Mesenchymal stem cell (in vitro differentiated cells and primary cell): ENCODE measurements at regions not wholly inside any gene's neighbourhood (a gene's known extent, or its start where the extent isn't known, plus 50 kb on each side); places are given as distances from the start of the nearest gene placed in this dataset.

Source experiments
- DNase-seq: peaks from one replicate; pipeline ENCODE4 v3.0.0-alpha.2; 2013
- H2AFZ ChIP-seq: one replicate; pipeline ENCODE4 v1.6.1; 2013; ENCODE audit warnings: low read depth, mild to moderate bottlenecking, control low read depth, inconsistent platforms, low read length, moderate library complexity
- H2AK5ac ChIP-seq: 2 replicates; pipeline ENCODE4 v1.6.1; 2013; ENCODE audit warnings: low read length, moderate library complexity, mild to moderate bottlenecking, inconsistent platforms; ENCODE audit not compliant: severe bottlenecking
- H2BK120ac ChIP-seq: one replicate; pipeline ENCODE4 v1.6.1; 2013; ENCODE audit warnings: low read depth, mild to moderate bottlenecking, inconsistent platforms, low read length, moderate library complexity
- H2BK12ac ChIP-seq, 2 experiments: one replicate each; pipeline ENCODE4 v1.6.1; 2013; ENCODE audit warnings: inconsistent platforms in 2 of 2, low read length in 2 of 2, mild to moderate bottlenecking in 2 of 2, moderate library complexity in 2 of 2, control low read depth in 1 of 2
- H2BK15ac ChIP-seq: one replicate; pipeline ENCODE4 v1.6.1; 2013; ENCODE audit warnings: mild to moderate bottlenecking, low read depth, inconsistent platforms; ENCODE audit not compliant: poor library complexity, severe bottlenecking
- H2BK5ac ChIP-seq: 2 replicates; pipeline ENCODE4 v1.6.1; 2013; ENCODE audit warnings: low read depth, mild to moderate bottlenecking, low read length, control low read depth, inconsistent platforms; ENCODE audit not compliant: poor library complexity, severe bottlenecking
- H3K14ac ChIP-seq, 2 experiments: one replicate each; pipeline ENCODE4 v1.6.1; 2013; ENCODE audit warnings: inconsistent platforms in 2 of 2, low read length in 2 of 2, control low read depth in 1 of 2, mild to moderate bottlenecking in 1 of 2, moderate library complexity in 1 of 2
- H3K18ac ChIP-seq, 2 experiments: one replicate each; pipeline ENCODE4 v1.6.1; 2013; ENCODE audit warnings: inconsistent platforms in 2 of 2, low read length in 2 of 2, control low read depth in 1 of 2, low read depth in 1 of 2, mild to moderate bottlenecking in 1 of 2
- H3K23ac ChIP-seq, 2 experiments: one replicate each; pipeline ENCODE4 v1.6.1; 2013; ENCODE audit warnings: inconsistent platforms in 2 of 2, low read length in 2 of 2, mild to moderate bottlenecking in 2 of 2, moderate library complexity in 2 of 2, control low read depth in 1 of 2
- H3K27ac ChIP-seq: 2 replicates; pipeline ENCODE4 v1.5.1; 2013; ENCODE audit warnings: mild to moderate bottlenecking, moderate library complexity, low read length, control low read depth, inconsistent platforms; ENCODE audit not compliant: poor library complexity, severe bottlenecking
- H3K27me3 ChIP-seq, 2 experiments: 2 replicates each; pipeline versions ENCODE4 v1.6.1 to v1.7.0; 2013; ENCODE audit warnings: low read length in 2 of 2, mild to moderate bottlenecking in 2 of 2, moderate library complexity in 2 of 2, control low read depth in 1 of 2, inconsistent platforms in 1 of 2; ENCODE audit not compliant: control insufficient read depth in 1 of 2, insufficient read depth in 1 of 2
- H3K36me3 ChIP-seq, 2 experiments: 2 replicates each; pipeline versions ENCODE4 v1.6.1 to v1.7.0; 2013; ENCODE audit warnings: low read length in 2 of 2, control low read depth in 1 of 2, inconsistent platforms in 1 of 2, low read depth in 1 of 2, mild to moderate bottlenecking in 1 of 2; ENCODE audit not compliant: insufficient read depth in 2 of 2, control insufficient read depth in 1 of 2
- H3K4ac ChIP-seq, 2 experiments: one replicate each; pipeline ENCODE4 v1.6.1; 2013; ENCODE audit warnings: inconsistent platforms in 2 of 2, low read length in 2 of 2, mild to moderate bottlenecking in 2 of 2, moderate library complexity in 2 of 2, control low read depth in 1 of 2, low read depth in 1 of 2
- H3K4me1 ChIP-seq: 2 replicates; pipeline ENCODE4 v1.6.1; 2013; ENCODE audit warnings: low read depth, low read length, control low read depth; ENCODE audit not compliant: control insufficient read depth, insufficient read depth
- H3K4me2 ChIP-seq: 2 replicates; pipeline ENCODE4 v1.6.1; 2013; ENCODE audit warnings: low read length, mild to moderate bottlenecking, inconsistent platforms; ENCODE audit not compliant: poor library complexity, severe bottlenecking
- H3K4me3 ChIP-seq, 2 experiments: 2 replicates each; pipeline versions ENCODE4 v1.5.1 to v1.7.0; 2013; ENCODE audit warnings: low read length in 2 of 2, mild to moderate bottlenecking in 2 of 2, control low read depth in 1 of 2, low read depth in 1 of 2; ENCODE audit not compliant: insufficient read depth in 1 of 2
- H3K79me1 ChIP-seq: replicated peaks from 2 replicates; pipeline ENCODE4 v1.6.1; 2013; ENCODE audit warnings: mild to moderate bottlenecking, control low read depth, low read length, inconsistent platforms; ENCODE audit not compliant: poor library complexity, severe bottlenecking
- H3K9ac ChIP-seq: 2 replicates; pipeline ENCODE4 v1.7.0; 2013; ENCODE audit warnings: mild to moderate bottlenecking, low read length, moderate library complexity
- H3K9me3 ChIP-seq: 2 replicates; pipeline ENCODE4 v1.7.0; 2013; ENCODE audit warnings: mild to moderate bottlenecking, low read length; ENCODE audit not compliant: control insufficient read depth
- H4K8ac ChIP-seq: one replicate; pipeline ENCODE4 v1.6.1; 2013; ENCODE audit warnings: inconsistent platforms, mild to moderate bottlenecking, low read length, moderate library complexity
- H4K91ac ChIP-seq: one replicate; pipeline ENCODE4 v1.6.1; 2013; ENCODE audit warnings: mild to moderate bottlenecking, low read length, inconsistent platforms
- WGBS: methylation state at CpG from one replicate; pipeline ENCODE4 v1.1.7; 2013; ENCODE audit warnings: mixed read lengths; 5-methylcytosine and 5-hydroxymethylcytosine counted together

- no peak overlapping the region for H3K4ac ChIP-seq
- H2BK120ac ChIP-seq = no peak overlapping the region
- H3K14ac ChIP-seq = no peak overlapping the region
Measured at GRCh38 chr4:147192679-147193078, 247.0 kb upstream of the TTC29 start.

GRCh38 chr4:147194114-147194513 lies 248.4 kb upstream of the TTC29 start:
- no peak overlapping the region for H3K4me3 ChIP-seq
- no peak overlapping the region for H2BK15ac ChIP-seq
- no peaks in the 10 kb centered on the region for H3K27me3 ChIP-seq
- H3K14ac ChIP-seq = no peak overlapping the region
- H3K27ac ChIP-seq = no peak overlapping the region
- H2BK120ac ChIP-seq = no peak overlapping the region
- no peak overlapping the region for H3K4ac ChIP-seq
- no peaks in the 10 kb centered on the region for H3K9me3 ChIP-seq
- H3K18ac ChIP-seq = no peak overlapping the region
- H2BK5ac ChIP-seq = no peak overlapping the region
- no peak overlapping the region for H4K8ac ChIP-seq
- no peak overlapping the region for H2AK5ac ChIP-seq
- no peak overlapping the region for H3K4me2 ChIP-seq
- H4K91ac ChIP-seq = no peak overlapping the region
- H3K9ac ChIP-seq = no peak overlapping the region
- no peak for DNase-seq
- no peaks in the 10 kb centered on the region for H3K79me1 ChIP-seq
- no peak overlapping the region for H3K23ac ChIP-seq
- no peaks in the 10 kb centered on the region for H3K36me3 ChIP-seq
- 83% methylated on average over 3 of the region's 3 CpGs for WGBS
- H2AFZ ChIP-seq = no peak overlapping the region
- peaks cover 5% of the 10 kb centered on the region for H3K4me1 ChIP-seq
- H2BK12ac ChIP-seq = no peak overlapping the region

More at GRCh38 chr4:147192679-147193078, 247.0 kb upstream of the TTC29 start:
- Histone ChIP-seq H3K18ac (no peak overlapping the region), H2AK5ac (no peak overlapping the region), H2AFZ (no peak overlapping the region), H3K4me1 (peaks cover 5% of the 10 kb centered on the region), H3K27ac (no peak overlapping the region), H2BK15ac (no peak overlapping the region), H3K4me2 (no peak overlapping the region), H2BK5ac (no peak overlapping the region), H3K23ac (no peak overlapping the region), H2BK12ac (no peak overlapping the region), H3K9ac (no peak overlapping the region), H3K27me3 (no peaks in the 10 kb centered on the region), H3K9me3 (peaks cover 3% of the 10 kb centered on the region), H3K4me3 (no peak overlapping the region), H3K36me3 (no peaks in the 10 kb centered on the region), H4K8ac (no peak overlapping the region), H4K91ac (no peak overlapping the region), H3K79me1 (no peaks in the 10 kb centered on the region)
- DNase-seq = no peak

GRCh38 chr4:147194604-147195003 lies 248.9 kb upstream of the TTC29 start:
- no peak overlapping the region for H3K18ac ChIP-seq
- H3K23ac ChIP-seq = no peak overlapping the region
- H3K4ac ChIP-seq = no peak overlapping the region
- DNase-seq = no peak
- H4K8ac ChIP-seq = no peak overlapping the region
- no peak overlapping the region for H4K91ac ChIP-seq
- no peaks in the 10 kb centered on the region for H3K27me3 ChIP-seq
- H3K36me3 ChIP-seq = no peaks in the 10 kb centered on the region
- no peak overlapping the region for H3K14ac ChIP-seq
- no peaks in the 10 kb centered on the region for H3K79me1 ChIP-seq
- H3K4me1 ChIP-seq = peaks cover 5% of the 10 kb centered on the region
- no peak overlapping the region for H3K9ac ChIP-seq
- no peak overlapping the region for H3K4me3 ChIP-seq
- no peaks in the 10 kb centered on the region for H3K9me3 ChIP-seq
- 91% methylated on average over 3 of the region's 3 CpGs for WGBS
- H2BK120ac ChIP-seq = no peak overlapping the region
- H3K4me2 ChIP-seq = no peak overlapping the region
- H2BK12ac ChIP-seq = peak overlapping the region in 1 of 2 experiments; percentile 12
- H2BK15ac ChIP-seq = no peak overlapping the region
- H3K27ac ChIP-seq = no peak overlapping the region
- no peak overlapping the region for H2AK5ac ChIP-seq
- H2BK5ac ChIP-seq = no peak overlapping the region
- H2AFZ ChIP-seq = no peak overlapping the region

- Histone ChIP-seq H2AFZ (no peak overlapping the region), H3K4ac (no peak overlapping the region), H3K9me3 (no peaks in the 10 kb centered on the region), H3K18ac (peak overlapping the region in 1 of 2 experiments; percentile 1), H3K4me2 (no peak overlapping the region), H3K79me1 (no peaks in the 10 kb centered on the region), H4K8ac (no peak overlapping the region), H4K91ac (no peak overlapping the region), H2BK12ac (no peak overlapping the region), H3K14ac (no peak overlapping the region), H2BK5ac (no peak overlapping the region), H2BK15ac (no peak overlapping the region), H3K4me1 (peaks cover 5% of the 10 kb centered on the region), H2BK120ac (no peak overlapping the region), H3K23ac (no peak overlapping the region), H2AK5ac (no peak overlapping the region), H3K36me3 (no peaks in the 10 kb centered on the region), H3K27ac (peak overlapping the region; percentile 11), H3K4me3 (no peak overlapping the region), H3K9ac (no peak overlapping the region), H3K27me3 (no peaks in the 10 kb centered on the region)
- no peak for DNase-seq
- WGBS = 82% methylated on average over 2 of the region's 2 CpGs
Measured at GRCh38 chr4:147195386-147195785, 249.7 kb upstream of the TTC29 start.
